PC-3 (cell line): ENCODE measurements at regions not wholly inside any gene's neighbourhood (a gene's known extent, or its start where the extent isn't known, plus 50 kb on each side); places are given as distances from the start of the nearest gene placed in this dataset.

Source experiments
- ATAC-seq: fragments of 200-7000 bp; cut with Tn5 transposase; 2 replicates; pipeline ENCODE4 v1.9.1; 2020; ENCODE audit warnings: mild to moderate bottlenecking, moderate library complexity
- BruUV-seq: library from RNA; stranded (reverse); fragments of 400-500 nt; replicated peaks from 2 replicates; lab custom pipeline; 2021; lab: Mats Ljungman, UMichigan
- CTCF ChIA-PET: fragments of 300-600 bp; sonication (Branson Sonifier 250); formaldehyde crosslinking; loops from one replicate; lab custom pipeline; 2022; ENCODE audit warnings: antibody characterized with exemption; lab: Charles Lee
- POLR2A ChIA-PET: fragments of 300-600 bp; sonication (Branson Sonifier 250); formaldehyde crosslinking; loops from one replicate; lab custom pipeline; 2022; ENCODE audit warnings: antibody characterized with exemption; ENCODE audit not compliant: unreplicated experiment; lab: Charles Lee
- DNase-seq: peaks from one replicate; pipeline ENCODE4 v3.0.0-alpha.2; 2015
- H2AFZ ChIP-seq: fragments of 300-600 bp; sonication (generic); 2 replicates; pipeline ENCODE4 v1.6.0; 2016; ENCODE audit warnings: antibody characterized with exemption, low read length
- H3F3A ChIP-seq: fragments of 300-600 bp; sonication (generic); one replicate; pipeline ENCODE4 v1.6.0; 2017; ENCODE audit warnings: antibody characterized with exemption, low read length, control low read depth, mild to moderate bottlenecking; ENCODE audit not compliant: unreplicated experiment
- H3K27ac ChIP-seq: fragments of 300-600 bp; sonication (generic); 2 replicates; pipeline ENCODE4 v1.5.1; 2016; ENCODE audit warnings: mild to moderate bottlenecking, low read length
- H3K27me3 ChIP-seq: fragments of 300-600 bp; sonication (generic); 2 replicates; pipeline ENCODE4 v1.6.1; 2016; ENCODE audit warnings: low read length, mixed read lengths
- H3K36me3 ChIP-seq: fragments of 300-600 bp; sonication (generic); 2 replicates; pipeline ENCODE4 v1.6.1; 2016; ENCODE audit warnings: low read depth, mixed run types, low read length, mixed read lengths
- H3K4me1 ChIP-seq: fragments of 300-600 bp; sonication (generic); 2 replicates; pipeline ENCODE4 v1.5.1; 2016; ENCODE audit warnings: low read length; ENCODE audit not compliant: insufficient read depth
- H3K4me2 ChIP-seq: fragments of 300-600 bp; sonication (generic); 2 replicates; pipeline ENCODE4 v1.6.0; 2016; ENCODE audit warnings: low read length
- H3K4me3 ChIP-seq: fragments of 300-600 bp; sonication (generic); 2 replicates; pipeline ENCODE4 v1.5.1; 2016; ENCODE audit warnings: mild to moderate bottlenecking, low read length, mixed read lengths
- H3K79me2 ChIP-seq: fragments of 300-600 bp; sonication (generic); 2 replicates; pipeline ENCODE4 v1.6.1; 2017; ENCODE audit warnings: low read length, mixed read lengths
- H3K9ac ChIP-seq: fragments of 300-600 bp; sonication (generic); 2 replicates; pipeline ENCODE4 v1.6.0; 2016; ENCODE audit warnings: mild to moderate bottlenecking, low read length
- H3K9me2 ChIP-seq: fragments of 300-600 bp; sonication (generic); replicated peaks from 2 replicates; pipeline ENCODE4 v1.6.1; 2016; ENCODE audit warnings: mixed run types, low read length, mixed read lengths
- H3K9me3 ChIP-seq: fragments of 300-600 bp; sonication (generic); 2 replicates; pipeline ENCODE4 v1.6.1; 2016; ENCODE audit warnings: low read length, mixed read lengths
- H4K20me1 ChIP-seq: fragments of 300-600 bp; sonication (generic); 2 replicates; pipeline ENCODE4 v1.6.1; 2016; ENCODE audit warnings: low read length, mixed read lengths
- CTCF ChIP-seq: fragments of 300-600 bp; sonication (generic); conservative IDR thresholded peaks from 2 replicates; pipeline ENCODE4 v1.5.1; 2017; ENCODE audit warnings: antibody characterized with exemption, low read depth, mild to moderate bottlenecking, low read length
- EZH2 ChIP-seq: fragments of 300-600 bp; sonication (generic); IDR thresholded peaks from one replicate; pipeline ENCODE4 v1.6.1; 2017; ENCODE audit warnings: antibody characterized with exemption, mild to moderate bottlenecking, low read length; ENCODE audit not compliant: unreplicated experiment
- EZH2phosphoT487 ChIP-seq: fragments of 300-600 bp; sonication (generic); IDR thresholded peaks from 2 replicates; pipeline ENCODE4 v1.6.1; 2018; ENCODE audit warnings: mild to moderate bottlenecking, antibody characterized with exemption, low read length, borderline replicate concordance
- intact Hi-C: fragments of 100-400 bp; cut with micrococcal nuclease; formaldehyde crosslinking; loops from 2 replicates; pipeline ENCODE4 v1.9.0; 2023

- H3K9me3 ChIP-seq: no peaks in the 10 kb centered on the region
- H3K79me2 ChIP-seq: peaks cover 77% of the 10 kb centered on the region
- TF ChIP-seq EZH2phosphoT487 (no peak), CTCF (no peak), EZH2 (no peak)
- H3F3A ChIP-seq: peaks cover 3% of the 10 kb centered on the region
- peak overlapping the region; percentile 54 for H2AFZ ChIP-seq
- peak overlapping the region; percentile 73 for H3K4me3 ChIP-seq
- peak overlapping the region; percentile 98 for H3K4me2 ChIP-seq
- peak; percentile 79 for DNase-seq
- H3K9me2 ChIP-seq: no peaks in the 10 kb centered on the region
- BruUV-seq: TSS peak; percentile 17
- peaks cover 53% of the 10 kb centered on the region for H3K4me1 ChIP-seq
- ATAC-seq: peak; percentile 37
- CTCF ChIA-PET: interaction anchor here (0.8 to 1.5 kb wide), 2 partner anchors 57 to 67 kb away, joined by 3 to 6 read pairs; partner anchors contain the start of gene PTGR2
- no peaks in the 10 kb centered on the region for H3K36me3 ChIP-seq
- H4K20me1 ChIP-seq: no peaks in the 10 kb centered on the region; the same call in 1 of the 2 replicates
- POLR2A ChIA-PET: interaction anchor here (0.6 to 0.7 kb wide), 2 partner anchors 60 to 101 kb away, joined by 3 to 5 read pairs; partner anchors contain the start of gene ZNF410
- H3K27ac ChIP-seq: peak overlapping the region; percentile 97
- H3K9ac ChIP-seq: peak overlapping the region; percentile 89
- H3K27me3 ChIP-seq: no peaks in the 10 kb centered on the region
- intact Hi-C loops: loop anchor here (2.0 to 5.0 kb wide), 2 partner anchors 25 to 33 kb away; a partner anchor contains a TSS
Measured at GRCh38 chr14:73785336-73785833, 66.2 kb upstream of the PTGR2 start.

GRCh38 chr14:73784988-73785313 lies 66.7 kb upstream of the PTGR2 start:
- no peak for TF ChIP-seq EZH2
- no peak for TF ChIP-seq EZH2phosphoT487
- TF ChIP-seq CTCF: no peak
- BruUV-seq: no TSS peak

More at GRCh38 chr14:73784988-73785313, 66.7 kb upstream of the PTGR2 start:
- H3K27me3 ChIP-seq: no peaks in the 10 kb centered on the region
- H3K9me2 ChIP-seq: no peaks in the 10 kb centered on the region
- no peaks in the 10 kb centered on the region for H3K9me3 ChIP-seq
- peak overlapping the region; percentile 73 for H3K4me3 ChIP-seq
- H3K79me2 ChIP-seq: peaks cover 81% of the 10 kb centered on the region
- peak overlapping the region; percentile 98 for H3K4me2 ChIP-seq
- ChIA-PET POLR2A (no interaction called here), CTCF (interaction anchor here (1.5 kb wide), 1 partner anchor 56 kb away, joined by 6 read pairs; no protein-coding TSS in a partner anchor)
- no peak overlapping the region for H2AFZ ChIP-seq
- no peaks in the 10 kb centered on the region; the same call in 1 of the 2 replicates for H4K20me1 ChIP-seq
- intact Hi-C loops: loop anchor here (2.0 to 5.0 kb wide), 2 partner anchors 24 to 33 kb away; a partner anchor contains a TSS
- H3K4me1 ChIP-seq: peaks cover 48% of the 10 kb centered on the region
- peaks cover 3% of the 10 kb centered on the region for H3F3A ChIP-seq
- no peak for ATAC-seq
- no peaks in the 10 kb centered on the region for H3K36me3 ChIP-seq
- no peak for DNase-seq
- peak overlapping the region; percentile 89 for H3K9ac ChIP-seq
- peak overlapping the region; percentile 97 for H3K27ac ChIP-seq
